Panc1 (cell line): ENCODE measurements at regions not wholly inside any gene's neighbourhood (a gene's known extent, or its start where the extent isn't known, plus 50 kb on each side); places are given as distances from the start of the nearest gene placed in this dataset.

Source experiments
- REST ChIP-seq, 2 experiments: IDR thresholded peaks; 2 replicates each; pipeline ENCODE4 v1.6.1; 2011 to 2012; ENCODE audit warnings: low read depth in 2 of 2, control low read depth in 1 of 2, low read length in 1 of 2, mild to moderate bottlenecking in 1 of 2, moderate library complexity in 1 of 2; ENCODE audit not compliant: insufficient read depth in 1 of 2
- TF ChIP-seq, protein P1 (sequence below): fragments of 450-650 bp; IDR thresholded peaks from 2 replicates; pipeline ENCODE4 v1.5.1; 2017; ENCODE audit warnings: mild to moderate bottlenecking

DNA sequence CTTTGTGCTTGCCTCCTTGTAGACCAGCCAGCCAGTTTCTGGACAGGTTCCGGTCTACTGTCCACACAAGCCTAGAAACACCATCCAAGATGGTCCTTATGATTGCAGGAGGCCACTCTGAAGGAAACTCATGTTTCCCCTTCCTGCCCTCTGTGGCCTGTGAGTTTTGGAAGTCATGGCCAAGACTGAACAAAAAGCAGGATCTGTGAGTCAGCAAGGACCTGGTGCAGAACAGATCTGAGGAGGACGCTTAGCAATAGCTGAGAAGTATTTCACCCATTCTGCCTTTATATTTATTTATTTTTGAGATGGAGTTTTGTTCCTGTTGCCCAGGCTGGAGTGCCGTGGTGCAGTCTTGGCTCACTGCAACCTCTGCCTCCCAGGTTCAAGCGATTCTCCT, 134.6 kb upstream of the EEF1E1 start:
- TF ChIP-seq, protein P1, sequence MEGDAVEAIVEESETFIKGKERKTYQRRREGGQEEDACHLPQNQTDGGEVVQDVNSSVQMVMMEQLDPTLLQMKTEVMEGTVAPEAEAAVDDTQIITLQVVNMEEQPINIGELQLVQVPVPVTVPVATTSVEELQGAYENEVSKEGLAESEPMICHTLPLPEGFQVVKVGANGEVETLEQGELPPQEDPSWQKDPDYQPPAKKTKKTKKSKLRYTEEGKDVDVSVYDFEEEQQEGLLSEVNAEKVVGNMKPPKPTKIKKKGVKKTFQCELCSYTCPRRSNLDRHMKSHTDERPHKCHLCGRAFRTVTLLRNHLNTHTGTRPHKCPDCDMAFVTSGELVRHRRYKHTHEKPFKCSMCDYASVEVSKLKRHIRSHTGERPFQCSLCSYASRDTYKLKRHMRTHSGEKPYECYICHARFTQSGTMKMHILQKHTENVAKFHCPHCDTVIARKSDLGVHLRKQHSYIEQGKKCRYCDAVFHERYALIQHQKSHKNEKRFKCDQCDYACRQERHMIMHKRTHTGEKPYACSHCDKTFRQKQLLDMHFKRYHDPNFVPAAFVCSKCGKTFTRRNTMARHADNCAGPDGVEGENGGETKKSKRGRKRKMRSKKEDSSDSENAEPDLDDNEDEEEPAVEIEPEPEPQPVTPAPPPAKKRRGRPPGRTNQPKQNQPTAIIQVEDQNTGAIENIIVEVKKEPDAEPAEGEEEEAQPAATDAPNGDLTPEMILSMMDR: no peak
- no peak for TF ChIP-seq REST (IDR thresholded peaks at IDR 0.05; ENCODE audit: insufficient read depth in 1 of 2, low read depth in 2 of 2, low read length in 1 of 2)
